ENCODE measurements at regions not wholly inside any gene's neighbourhood (a gene's known extent, or its start where the extent isn't known, plus 50 kb on each side); places are given as distances from the start of the nearest gene placed in this dataset.

GRCh38 chr20:48463916-48464315 is 363.9 kb downstream of the PREX1 start:
- DNase-seq, result peak; percentile 43

DNA sequence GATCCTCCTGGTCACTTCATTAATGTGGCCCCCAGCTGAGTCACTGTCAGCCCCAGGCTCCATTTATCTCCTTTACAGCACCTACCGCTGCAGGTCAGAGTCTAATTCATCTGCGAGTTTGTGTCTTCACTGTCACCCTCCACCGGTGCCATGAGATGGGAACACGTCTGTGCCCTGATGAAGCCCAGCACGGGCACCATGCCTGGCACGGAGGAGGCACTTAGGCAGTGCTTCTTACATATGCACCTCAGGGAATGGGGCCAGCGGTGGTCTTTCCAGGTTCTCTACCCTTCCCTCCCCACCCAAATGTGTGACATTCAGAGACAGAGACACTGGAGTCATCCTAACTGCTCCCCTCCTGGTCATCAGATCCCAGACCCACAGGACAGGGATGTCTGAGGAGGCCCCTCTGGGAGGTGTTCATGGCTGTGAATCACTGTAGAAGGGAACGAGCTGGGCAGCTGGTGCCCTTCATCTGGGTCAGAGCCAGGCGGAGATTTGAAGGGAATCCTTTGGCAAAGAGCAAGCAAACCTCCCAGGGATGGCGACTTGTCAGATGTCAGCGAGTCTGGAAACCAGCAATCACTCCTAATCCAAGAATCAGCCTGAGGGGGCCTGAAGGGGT is 364.6 kb downstream of the PREX1 start:
- no peak for DNase-seq

- DNase-seq, result no peak
Observed at GRCh38 chr20:48461735-48462119, 366.1 kb downstream of the PREX1 start.

GRCh38 chr20:48461091-48461734 is 366.6 kb downstream of the PREX1 start:
- DNase-seq, result no peak

DNA sequence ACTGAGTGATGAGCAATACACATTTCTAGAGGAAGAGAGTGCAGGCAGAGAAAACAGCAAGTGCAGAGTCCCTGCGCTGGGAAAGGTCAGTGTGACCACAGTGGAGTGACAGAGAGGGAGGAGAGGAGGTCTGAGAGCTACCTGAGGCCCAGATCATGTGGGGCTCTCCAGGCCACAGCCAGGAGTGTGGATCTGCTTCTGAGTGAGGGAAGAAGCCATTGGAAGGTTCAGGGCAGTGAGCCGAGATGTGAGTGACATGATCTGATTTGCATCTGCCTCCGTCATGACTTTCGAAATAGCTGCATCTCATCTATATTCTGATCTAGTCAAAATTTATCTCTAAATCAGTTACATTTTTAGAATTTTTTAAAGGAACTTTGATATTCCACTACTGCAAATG is 367.1 kb downstream of the PREX1 start:
- no peak for DNase-seq

DNA sequence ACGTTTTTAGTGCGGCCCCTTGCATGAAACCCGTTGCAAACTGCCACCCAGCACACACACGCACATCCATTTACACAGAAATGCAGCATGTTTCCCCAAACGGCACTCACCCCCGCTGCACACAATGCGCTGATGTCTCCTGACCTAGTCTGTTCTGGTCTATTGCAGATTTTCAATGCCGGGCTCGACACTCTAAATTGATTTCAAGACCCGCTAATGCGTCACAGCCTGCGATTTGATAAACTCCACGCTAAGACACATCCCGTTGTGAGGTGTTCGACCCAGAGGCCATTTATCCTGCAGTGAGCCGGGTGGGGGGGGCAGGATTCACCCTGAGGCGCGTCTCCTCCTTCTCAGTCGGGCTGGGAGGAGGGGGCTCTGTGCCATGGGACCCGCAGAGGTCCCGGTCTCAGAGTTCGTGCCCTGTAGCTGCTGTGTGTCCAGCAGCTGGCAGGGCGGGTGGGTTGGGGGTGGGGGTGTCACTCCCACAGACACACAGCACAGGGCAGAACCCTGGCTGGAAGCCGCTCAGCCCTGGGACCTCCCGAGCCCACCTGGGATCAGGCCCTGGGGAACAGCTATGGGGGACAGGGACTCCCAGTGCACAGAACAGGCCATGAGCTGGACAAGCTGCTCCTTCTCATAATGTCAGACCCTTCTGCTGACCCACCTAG is 367.9 kb downstream of the PREX1 start:
- no peak for DNase-seq

DNA sequence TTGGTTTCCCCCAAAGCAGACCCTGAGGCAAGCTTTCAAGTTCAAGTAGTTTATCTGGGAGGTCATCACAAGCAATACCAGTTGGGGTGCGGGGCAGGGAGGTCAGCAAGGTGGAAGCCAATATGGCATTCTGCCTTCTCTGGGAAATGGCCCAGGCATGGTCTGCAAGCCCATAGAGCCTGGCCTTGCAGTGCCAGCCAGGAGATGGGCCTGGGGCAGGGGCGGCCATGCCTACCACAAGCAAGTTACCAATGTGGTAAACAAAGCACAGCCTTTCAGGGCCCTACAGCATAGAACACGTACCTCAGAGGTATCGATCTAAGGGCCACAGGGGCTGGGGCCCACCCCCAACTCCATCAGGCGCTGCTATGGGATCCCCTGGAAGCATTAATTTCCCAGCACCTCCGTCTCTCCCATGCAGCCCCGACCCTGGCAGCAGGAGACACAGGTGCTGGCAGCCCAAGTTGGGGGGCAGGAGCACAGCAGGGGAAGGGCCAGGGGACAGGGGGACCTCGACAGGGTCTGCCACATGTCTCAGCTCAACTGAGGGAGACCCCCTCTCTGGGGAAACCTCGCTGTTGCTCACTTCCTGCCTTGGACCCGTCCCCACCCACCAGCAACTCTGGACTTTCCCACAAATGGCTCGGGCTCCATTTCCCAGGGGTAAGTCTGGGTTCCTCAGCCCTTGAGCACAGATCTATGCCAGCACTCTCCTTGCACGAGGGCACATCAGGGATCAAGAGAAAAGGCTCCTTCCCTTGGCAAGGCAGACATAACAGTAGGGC is 369.0 kb downstream of the PREX1 start:
- DNase-seq, result no peak

GRCh38 chr20:48458003-48458377 is 369.8 kb downstream of the PREX1 start:
- no peak for DNase-seq

GRCh38 chr20:48457193-48458002 is 370.4 kb downstream of the PREX1 start:
- no peak for DNase-seq

DNA sequence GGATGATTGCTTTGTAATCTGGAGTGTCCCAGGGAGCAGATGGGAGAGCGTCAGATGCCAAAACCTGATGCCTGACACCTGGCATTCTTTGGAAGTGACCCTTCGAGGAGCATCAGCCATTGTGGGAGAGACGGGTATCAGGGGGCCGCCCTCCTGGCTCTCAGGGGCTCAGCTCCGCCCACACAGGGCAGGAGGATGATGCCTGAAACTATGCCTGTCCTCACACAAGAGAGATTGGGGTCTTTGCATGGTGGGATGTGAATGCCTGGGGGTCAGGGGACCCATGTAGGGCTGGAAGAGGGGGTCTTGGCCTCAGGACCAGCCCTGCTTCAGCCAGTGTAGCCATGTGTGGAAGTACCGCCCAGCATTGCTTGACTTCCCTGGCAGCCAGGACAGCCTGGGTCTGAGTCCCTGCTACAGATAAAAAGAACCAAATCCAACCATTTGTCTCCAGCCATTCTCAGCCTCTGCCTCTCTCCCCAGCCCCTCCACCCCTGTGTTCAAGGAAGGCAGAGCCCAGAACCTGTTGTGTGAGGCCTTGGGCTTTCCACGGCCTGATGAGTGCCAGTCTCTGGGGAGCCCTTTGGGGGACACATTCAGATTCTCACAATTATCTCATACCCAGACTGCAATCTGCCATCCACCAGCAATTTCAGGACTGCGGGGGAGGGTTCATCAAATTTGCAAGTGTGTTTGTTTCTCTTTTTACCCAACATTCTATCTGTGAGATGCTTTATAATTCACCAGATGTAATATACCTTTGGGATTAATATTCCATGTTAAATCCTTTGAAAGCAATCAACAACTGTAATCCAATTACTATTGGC is 371.2 kb downstream of the PREX1 start:
- no peak for DNase-seq

- peak; percentile 17 for DNase-seq
Observed at GRCh38 chr20:48455651-48456365, 372.0 kb downstream of the PREX1 start.

GRCh38 chr20:48454671-48455490 is 372.9 kb downstream of the PREX1 start:
- no peak for DNase-seq

GRCh38 chr20:48453477-48454093 is 374.2 kb downstream of the PREX1 start:
- no peak for DNase-seq

DNA sequence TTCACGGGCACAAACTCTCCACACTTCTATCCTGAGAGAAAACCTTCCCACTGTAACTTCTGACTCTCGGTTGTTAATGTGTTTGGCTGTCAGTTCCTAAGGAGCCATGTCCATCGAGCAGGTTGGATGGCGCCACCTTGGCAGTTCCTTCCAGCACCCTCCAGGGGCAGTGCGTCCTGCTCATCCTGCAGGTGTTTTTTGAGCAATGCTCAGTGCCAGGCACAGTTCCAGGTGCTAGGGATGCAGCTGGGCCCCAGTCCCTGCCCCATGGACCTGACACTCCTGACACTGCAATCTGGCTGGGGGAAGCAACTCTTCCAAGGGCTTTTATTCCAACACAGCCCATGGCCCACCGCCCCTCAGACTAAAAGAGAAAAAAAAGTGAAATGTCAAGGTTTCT is 376.4 kb downstream of the PREX1 start:
- DNase-seq, result no peak

DNA sequence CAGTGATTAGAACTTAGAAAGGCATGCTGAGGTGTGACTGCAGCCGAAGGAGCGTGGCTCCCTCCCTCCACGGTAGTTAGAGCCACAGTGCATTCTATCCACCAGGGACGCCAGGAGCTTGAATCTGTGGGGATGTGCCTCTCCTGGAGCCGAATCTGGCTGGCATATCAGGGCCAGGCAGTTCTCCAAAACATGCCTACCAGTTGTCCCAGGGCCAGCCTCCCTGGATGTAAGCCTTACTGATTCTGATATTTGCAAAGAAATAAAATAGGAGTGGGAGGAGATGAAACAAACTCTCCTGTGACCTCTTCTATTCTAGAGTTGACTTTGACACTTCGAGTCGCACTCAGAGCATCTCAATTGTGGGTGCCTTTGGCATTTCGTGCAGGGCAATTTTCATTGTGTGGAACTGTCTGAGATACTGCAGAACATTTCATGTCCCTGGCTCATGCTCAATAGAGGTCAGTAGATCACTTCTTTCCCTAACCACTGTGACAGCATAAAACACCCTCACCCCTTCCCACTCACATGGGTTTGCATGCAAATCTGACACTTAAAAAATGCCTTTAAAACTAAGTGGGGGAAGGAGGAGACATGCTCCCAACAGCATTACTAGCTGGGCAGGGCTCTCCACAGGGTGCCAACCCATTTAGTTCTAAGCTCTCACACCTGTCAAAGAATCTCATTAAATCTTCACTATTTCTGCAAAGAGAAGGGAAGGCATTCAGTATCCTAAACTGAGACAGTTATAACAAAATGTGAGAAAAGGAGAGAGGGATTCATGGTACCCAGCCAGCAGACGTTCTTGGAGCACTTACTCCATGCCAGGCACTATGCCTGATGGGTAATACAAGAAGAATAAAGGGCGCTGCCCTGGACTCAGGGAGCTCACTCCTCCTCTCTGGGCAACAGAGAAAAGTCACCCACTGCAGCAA is 378.9 kb downstream of the PREX1 start:
- DNase-seq, result no peak

GRCh38 chr20:48447456-48447855 is 380.3 kb downstream of the PREX1 start:
- DNase-seq, result no peak

DNA sequence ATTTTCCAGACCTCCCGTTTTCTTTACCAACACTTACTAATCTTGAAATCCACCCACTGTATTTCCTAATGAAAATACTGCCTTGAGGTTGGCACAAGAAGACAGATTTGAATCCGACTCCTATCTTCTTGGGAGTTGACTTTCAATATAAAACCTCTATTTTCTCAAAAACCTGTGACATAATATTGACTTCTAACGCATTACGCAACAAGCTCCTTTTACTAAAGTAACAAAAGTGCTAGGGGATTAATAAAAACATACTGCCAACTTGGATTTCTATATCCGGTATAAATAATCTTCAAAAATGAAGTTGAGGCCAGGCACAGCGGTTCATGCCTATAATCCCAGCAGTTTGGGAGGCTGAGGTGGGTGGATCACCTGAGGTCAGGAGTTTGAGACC is 382.0 kb downstream of the PREX1 start:
- DNase-seq, result no peak

DNA sequence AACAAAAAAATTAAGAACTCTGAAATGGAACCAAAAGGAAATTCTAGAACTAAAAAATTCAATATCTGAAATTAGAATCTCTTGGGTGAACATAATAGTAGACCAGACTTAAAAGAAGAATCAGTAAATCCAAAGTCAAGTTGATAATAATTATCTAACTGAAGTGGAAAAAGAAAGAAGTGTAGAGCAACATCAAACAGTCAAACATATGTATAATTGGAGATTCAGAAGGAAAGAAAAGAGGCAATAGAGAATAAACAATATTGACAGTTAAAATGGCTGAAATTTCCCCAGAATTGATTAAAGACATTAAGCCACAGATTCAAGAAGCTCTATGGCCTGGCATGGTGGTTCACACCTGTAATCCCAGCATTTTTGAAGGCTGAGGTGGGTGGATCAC is 383.6 kb downstream of the PREX1 start:
- no peak for DNase-seq
